Lung (tissue), 11 donors: ENCODE measurements at regions not wholly inside any gene's neighbourhood (a gene's known extent, or its start where the extent isn't known, plus 50 kb on each side); places are given as distances from the start of the nearest gene placed in this dataset.

Source experiments
- ATAC-seq: fragments of 200-7000 bp; cut with Tn5 transposase; one replicate; pipeline ENCODE4 v1.9.1; 2020; ENCODE audit warnings: moderate number of reproducible peaks; ENCODE audit not compliant: insufficient read depth, low FRiP score
- DNase-seq, 3 donors: peaks; one replicate each; pipeline ENCODE4 v3.0.0-alpha.2; 2013 to 2017
- H3K27ac ChIP-seq, 2 donors: one replicate each; pipeline ENCODE4 v1.5.1; 2013; ENCODE audit warnings: mild to moderate bottlenecking in 2 of 2, moderate library complexity in 2 of 2, control low read depth in 1 of 2, inconsistent platforms in 1 of 2, low read depth in 1 of 2, low read length in 1 of 2
- H3K27me3 ChIP-seq, 3 donors: one replicate each; pipeline ENCODE4 v1.5.1; 2013; ENCODE audit warnings: low read length in 2 of 3; ENCODE audit not compliant: control insufficient read depth in 3 of 3, insufficient read depth in 3 of 3
- H3K36me3 ChIP-seq, 4 donors: one replicate each; pipeline ENCODE4 v1.5.1; 2013; ENCODE audit warnings: low read length in 4 of 4, mild to moderate bottlenecking in 1 of 4, moderate library complexity in 1 of 4; ENCODE audit not compliant: control insufficient read depth in 4 of 4, insufficient read depth in 4 of 4
- H3K4me1 ChIP-seq, 5 donors: one replicate each; pipeline ENCODE4 v1.5.1; 2013; ENCODE audit warnings: low read length in 5 of 5, mild to moderate bottlenecking in 2 of 5, moderate library complexity in 1 of 5; ENCODE audit not compliant: control insufficient read depth in 5 of 5, insufficient read depth in 5 of 5
- H3K4me3 ChIP-seq: one replicate; pipeline ENCODE4 v1.5.1; 2013; ENCODE audit warnings: mild to moderate bottlenecking, control low read depth, moderate library complexity
- H3K9ac ChIP-seq, 2 donors: one replicate each; pipeline ENCODE4 v1.5.1; 2013; ENCODE audit warnings: low read length in 2 of 2, control low read depth in 1 of 2; ENCODE audit not compliant: insufficient read depth in 1 of 2
- H3K9me3 ChIP-seq, 4 donors: one replicate each; pipeline ENCODE4 v1.5.1; 2013; ENCODE audit warnings: low read length in 3 of 4, mild to moderate bottlenecking in 1 of 4, moderate library complexity in 1 of 4; ENCODE audit not compliant: control insufficient read depth in 4 of 4, insufficient read depth in 3 of 4
- CTCF ChIP-seq: IDR thresholded peaks from 2 replicates; pipeline ENCODE4 v1.5.1; 2012; ENCODE audit warnings: mild to moderate bottlenecking; ENCODE audit errors: control extremely low read depth, extremely low read depth
- WGBS, 2 donors: extraction: QIAGEN DNeasy Blood & Tissue Kit; methylation state at CpG; one replicate each; pipeline ENCODE4 v1.1.7; 2013; 5-methylcytosine and 5-hydroxymethylcytosine counted together
- donor health status: control.
- donor health status: control.
- donor health status: Bipolar disorder and iron deficiency.
- donor health status: healthy.
- donor health status: DM: yes; HTN: yes; CAD: no.

GRCh38 chr11:112634995-112635737 is 326.1 kb upstream of the NCAM1 start:
- 51 to 69% methylated on average over 8 of the region's 8 CpGs for WGBS, 2 donors
- peaks cover 0 to 4% (median under 1%) of the 10 kb centered on the region in 4 donors for H3K9me3 ChIP-seq
- H3K4me3 ChIP-seq, result no peak overlapping the region
- DNase-seq, result peak in 1 of 3 donors; percentile 4
- peaks cover 0 to 37% (median 22%) of the 10 kb centered on the region in 3 donors for H3K27me3 ChIP-seq
- H3K36me3 ChIP-seq, result no peaks in the 10 kb centered on the region
- no peak for ATAC-seq
- TF ChIP-seq CTCF, result no peak
- H3K9ac ChIP-seq, result no peak overlapping the region
- peaks cover 0 to 16% (median 0%) of the 10 kb centered on the region in 5 donors for H3K4me1 ChIP-seq
- H3K27ac ChIP-seq, result no peak overlapping the region

- H3K4me3 ChIP-seq, result no peak overlapping the region
- H3K36me3 ChIP-seq, result no peaks in the 10 kb centered on the region
- H3K27ac ChIP-seq, result no peak overlapping the region
- peaks cover 0 to 7% (median 2%) of the 10 kb centered on the region in 4 donors for H3K9me3 ChIP-seq
- no peak for DNase-seq
- WGBS, 2 donors, result 64 to 80% methylated on average over 2 of the region's 2 CpGs
- H3K4me1 ChIP-seq, result peaks cover 0 to 16% (median 0%) of the 10 kb centered on the region in 5 donors
- ATAC-seq, result no peak
- H3K27me3 ChIP-seq, result peaks cover 0 to 23% (median 15%) of the 10 kb centered on the region in 3 donors
- no peak for TF ChIP-seq CTCF
- H3K9ac ChIP-seq, result no peak overlapping the region
Observed at GRCh38 chr11:112637076-112637475, 324.1 kb upstream of the NCAM1 start.

GRCh38 chr11:112637876-112638275 is 323.3 kb upstream of the NCAM1 start:
- H3K4me3 ChIP-seq, result no peak overlapping the region
- no peaks in the 10 kb centered on the region for H3K36me3 ChIP-seq
- no peak overlapping the region for H3K27ac ChIP-seq
- no peak overlapping the region for H3K9ac ChIP-seq
- no peak for ATAC-seq
- H3K27me3 ChIP-seq, result peaks cover 0 to 23% (median 10%) of the 10 kb centered on the region in 3 donors
- peaks cover 0 to 7% (median 3%) of the 10 kb centered on the region in 4 donors for H3K9me3 ChIP-seq
- no peak for TF ChIP-seq CTCF
- peaks cover 0 to 16% (median 0%) of the 10 kb centered on the region in 5 donors for H3K4me1 ChIP-seq
- DNase-seq, result peak in 2 of 3 donors; percentile 53 to 54
